SH-SY5Y (cell line): ENCODE measurements at regions not wholly inside any gene's neighbourhood (a gene's known extent, or its start where the extent isn't known, plus 50 kb on each side); places are given as distances from the start of the nearest gene placed in this dataset.

Experiments used
- GATA2 ChIP-seq: IDR thresholded peaks from 2 replicates; pipeline ENCODE4 v1.6.1; 2011; ENCODE audit warnings: mild to moderate bottlenecking, low read depth, low read length
- GATA3 ChIP-seq: IDR thresholded peaks from 2 replicates; pipeline ENCODE4 v1.6.1; 2011; ENCODE audit warnings: low read depth, mild to moderate bottlenecking, low read length, moderate library complexity

- no peak for TF ChIP-seq GATA3
- no peak for TF ChIP-seq GATA2
These were observed 202.1 kb upstream of the SLC30A5 start for GRCh38 chr5:68891718-68892117.
